GM12892 (cell line): ENCODE measurements at regions not wholly inside any gene's neighbourhood (a gene's known extent, or its start where the extent isn't known, plus 50 kb on each side); places are given as distances from the start of the nearest gene placed in this dataset.

Source experiments
- POLR2A ChIP-seq: IDR thresholded peaks from 2 replicates; pipeline ENCODE4 v1.6.1; 2011; ENCODE audit warnings: low read depth, low read length, control low read depth
- TAF1 ChIP-seq: IDR thresholded peaks from 2 replicates; pipeline ENCODE4 v1.6.1; 2011; ENCODE audit warnings: low read depth, mild to moderate bottlenecking, control low read depth, low read length, borderline replicate concordance

DNA sequence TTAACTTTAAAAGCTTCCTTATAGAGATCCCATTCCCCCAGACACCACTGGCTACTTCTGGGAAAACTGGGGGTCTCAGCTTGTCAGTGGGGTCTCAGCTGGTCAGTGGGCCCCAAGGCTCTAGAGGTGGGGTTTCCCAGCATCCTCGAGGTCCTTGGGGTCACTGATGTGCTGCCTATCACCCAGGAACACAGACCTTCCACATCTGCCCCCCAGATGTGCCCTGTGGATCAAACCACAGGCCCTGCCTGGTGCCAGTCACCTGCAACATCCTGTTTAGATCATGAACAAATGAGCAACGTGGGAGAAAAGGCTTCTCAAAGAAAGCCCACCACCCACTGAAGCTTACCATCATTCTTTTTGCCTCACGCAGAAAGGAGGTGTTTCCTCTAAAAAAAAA, 165.6 kb upstream of the FSTL4 start:
- TF ChIP-seq POLR2A = no peak
- no peak for TF ChIP-seq TAF1
